GM21381 (cell line): ENCODE measurements at regions not wholly inside any gene's neighbourhood (a gene's known extent, or its start where the extent isn't known, plus 50 kb on each side); places are given as distances from the start of the nearest gene placed in this dataset.
"Not testable (repeated sequence)": the region's sequence is repeated elsewhere in the genome, so short reads cannot be mapped to it uniquely, and the experiment has no call there.

Source experiments
- ATAC-seq: cut with Tn5 transposase; IDR thresholded peaks from one replicate; pipeline ENCODE4 v1.9.1; 2021; ENCODE audit warnings: mild to moderate bottlenecking, moderate library complexity; ENCODE audit not compliant: unreplicated experiment

GRCh38 chr2:221929259-221929658, 357.2 kb upstream of the EPHA4 start:
- ATAC-seq = no peak

- no peak for ATAC-seq
Measured at GRCh38 chr2:221926327-221926726, 354.2 kb upstream of the EPHA4 start.

GRCh38 chr2:221924576-221924975, 352.5 kb upstream of the EPHA4 start:
- no peak for ATAC-seq

- ATAC-seq = no peak
Measured at GRCh38 chr2:221915926-221916325, 343.8 kb upstream of the EPHA4 start.

- ATAC-seq = no peak
Measured at GRCh38 chr2:221914334-221914880, 342.3 kb upstream of the EPHA4 start.

- no peak for ATAC-seq
Measured at GRCh38 chr2:221911890-221912289, 339.8 kb upstream of the EPHA4 start.

- ATAC-seq = no peak
Measured at GRCh38 chr2:221911321-221911720, 339.2 kb upstream of the EPHA4 start.

- ATAC-seq = no peak
Measured at GRCh38 chr2:221908518-221908917, 336.4 kb upstream of the EPHA4 start.

GRCh38 chr2:221897718-221898117, 325.6 kb upstream of the EPHA4 start:
- no peak for ATAC-seq

GRCh38 chr2:221896505-221897151, 324.5 kb upstream of the EPHA4 start:
- ATAC-seq = no peak

GRCh38 chr2:221895366-221896121, 323.4 kb upstream of the EPHA4 start:
- ATAC-seq = no peak

- no peak for ATAC-seq
Measured at GRCh38 chr2:221893501-221893900, 321.4 kb upstream of the EPHA4 start.

- ATAC-seq = not testable (repeated sequence)
Measured at GRCh38 chr2:221892006-221892405, 319.9 kb upstream of the EPHA4 start.

GRCh38 chr2:221883976-221884375, 311.9 kb upstream of the EPHA4 start:
- no peak for ATAC-seq

- no peak for ATAC-seq
Measured at GRCh38 chr2:221876016-221876415, 303.9 kb upstream of the EPHA4 start.

- ATAC-seq = no peak
Measured at GRCh38 chr2:221874444-221874843, 302.3 kb upstream of the EPHA4 start.

- no peak for ATAC-seq
Measured at GRCh38 chr2:221857719-221858118, 285.6 kb upstream of the EPHA4 start.

GRCh38 chr2:221853297-221853696, 281.2 kb upstream of the EPHA4 start:
- no peak for ATAC-seq

GRCh38 chr2:221851531-221852045, 279.5 kb upstream of the EPHA4 start:
- ATAC-seq = no peak

GRCh38 chr2:221850076-221850475, 278.0 kb upstream of the EPHA4 start:
- no peak for ATAC-seq

- ATAC-seq = no peak
Measured at GRCh38 chr2:221848286-221848685, 276.2 kb upstream of the EPHA4 start.

- no peak for ATAC-seq
Measured at GRCh38 chr2:221845021-221845365, 272.9 kb upstream of the EPHA4 start.
